Sigmoid colon (tissue), 6 donors: ENCODE measurements at regions not wholly inside any gene's neighbourhood (a gene's known extent, or its start where the extent isn't known, plus 50 kb on each side); places are given as distances from the start of the nearest gene placed in this dataset.

ENCODE experiments used
- DNase-seq: peaks from one replicate; pipeline ENCODE4 v3.0.0-alpha.2; 2019
- H3K27ac ChIP-seq, 4 donors: fragments of 200-600 bp; sonication (generic); one replicate each; pipeline ENCODE4 v1.5.1; 2016 to 2019; ENCODE audit warnings: mild to moderate bottlenecking in 1 of 4
- H3K27me3 ChIP-seq, 3 donors: fragments of 200-600 bp; sonication (generic); one replicate each; pipeline ENCODE4 v1.5.1; 2019; ENCODE audit warnings: mild to moderate bottlenecking in 1 of 3
- H3K36me3 ChIP-seq, 4 donors: fragments of 200-600 bp; sonication (generic); one replicate each; pipeline ENCODE4 v1.5.1; 2016 to 2019
- H3K4me1 ChIP-seq, 4 donors: fragments of 200-600 bp; sonication (generic); one replicate each; pipeline ENCODE4 v1.5.1; 2017 to 2019
- H3K4me3 ChIP-seq, 4 donors: fragments of 200-600 bp; sonication (generic); one replicate each; pipeline ENCODE4 v1.5.1; 2017 to 2019; ENCODE audit warnings: mild to moderate bottlenecking in 2 of 4, moderate library complexity in 1 of 4
- H3K9me3 ChIP-seq, 4 donors: fragments of 200-600 bp in 3 of 4; sonication (generic) in 3 of 4; one replicate each; pipeline versions ENCODE4 v1.5.1 to v1.6.1; 2013 to 2019
- CTCF ChIP-seq, 4 experiments: fragments of 450-650 bp in 3 of 4; fragments of 200-600 bp in 1 of 4; IDR thresholded peaks; one replicate each; pipeline ENCODE4 v1.5.1; 2016 to 2019; ENCODE audit warnings: antibody characterized with exemption in 4 of 4, mild to moderate bottlenecking in 3 of 4, moderate library complexity in 2 of 4
- EP300 ChIP-seq, 4 donors: sonication (generic); formaldehyde crosslinking; IDR thresholded peaks; one replicate each; pipeline ENCODE4 v1.6.1; 2017; ENCODE audit warnings: antibody characterized with exemption in 4 of 4
- POLR2A ChIP-seq, 2 donors: fragments of 450-650 bp; IDR thresholded peaks; one replicate each; pipeline ENCODE4 v1.6.1; 2016; ENCODE audit warnings: antibody characterized with exemption in 2 of 2, mild to moderate bottlenecking in 2 of 2, moderate library complexity in 2 of 2
- POLR2AphosphoS5 ChIP-seq, 4 donors: sonication (generic); formaldehyde crosslinking; IDR thresholded peaks; one replicate each; pipeline ENCODE4 v1.6.1; 2017; ENCODE audit warnings: antibody characterized with exemption in 4 of 4
- WGBS, 2 donors: extraction: QIAGEN DNeasy Blood & Tissue Kit; methylation state at CpG; one replicate each; pipeline ENCODE4 v1.1.7; 2013; 5-methylcytosine and 5-hydroxymethylcytosine counted together
- intact Hi-C: fragments of 100-400 bp; cut with DNase I; formaldehyde crosslinking; loops from one replicate; pipeline ENCODE4 v1.15.1; 2023
- donor health status: healthy with polysubstance abuse.
- donor health status: healthy.

- H3K4me3 ChIP-seq, result no peak overlapping the region
- no peaks in the 10 kb centered on the region for H3K4me1 ChIP-seq
- H3K9me3 ChIP-seq, result peaks cover 0 to 3% (median 0%) of the 10 kb centered on the region in 4 donors
- TF ChIP-seq POLR2AphosphoS5 (IDR thresholded peaks at IDR 0.05) (no peak), EP300 (IDR thresholded peaks at IDR 0.05) (no peak), POLR2A (IDR thresholded peaks at IDR 0.05) (no peak), CTCF (IDR thresholded peaks at IDR 0.05) (no peak)
- H3K27me3 ChIP-seq, result no peaks in the 10 kb centered on the region
- WGBS, 2 donors, result 43 to 56% methylated on average over 4 of the region's 4 CpGs
- DNase-seq, result no peak
- no peaks in the 10 kb centered on the region for H3K36me3 ChIP-seq
- intact Hi-C loops, result no loop called here
- no peak overlapping the region for H3K27ac ChIP-seq
Measured at GRCh38 chr7:109522585-109522984, 952.9 kb downstream of the DNAJB9 start.

GRCh38 chr7:109527833-109528232 lies 958.2 kb downstream of the DNAJB9 start:
- Histone ChIP-seq H3K4me3 (no peak overlapping the region), H3K27me3 (no peaks in the 10 kb centered on the region), H3K4me1 (no peaks in the 10 kb centered on the region), H3K9me3 (peaks cover 0 to 4% (median 0%) of the 10 kb centered on the region in 4 donors), H3K36me3 (no peaks in the 10 kb centered on the region), H3K27ac (no peak overlapping the region)
- intact Hi-C loops, result no loop called here
- DNase-seq, result no peak
- TF ChIP-seq POLR2AphosphoS5 (IDR thresholded peaks at IDR 0.05) (no peak), POLR2A (IDR thresholded peaks at IDR 0.05) (no peak), CTCF (IDR thresholded peaks at IDR 0.05) (no peak), EP300 (IDR thresholded peaks at IDR 0.05) (no peak)

- intact Hi-C loops, result no loop called here
- Histone ChIP-seq H3K36me3 (no peaks in the 10 kb centered on the region), H3K27ac (no peak overlapping the region), H3K4me3 (no peak overlapping the region), H3K4me1 (no peaks in the 10 kb centered on the region), H3K9me3 (peaks cover 0 to 4% (median 0%) of the 10 kb centered on the region in 4 donors), H3K27me3 (no peaks in the 10 kb centered on the region)
- TF ChIP-seq POLR2A (IDR thresholded peaks at IDR 0.05), result no peak
- TF ChIP-seq CTCF (IDR thresholded peaks at IDR 0.05), result no peak
- no peak for TF ChIP-seq EP300 (IDR thresholded peaks at IDR 0.05)
- TF ChIP-seq POLR2AphosphoS5 (IDR thresholded peaks at IDR 0.05), result no peak
- DNase-seq, result no peak
- 92% methylated on average over 4 of the region's 4 CpGs for WGBS, 2 donors
Measured at GRCh38 chr7:109529712-109530111, 960.0 kb downstream of the DNAJB9 start.

- TF ChIP-seq POLR2AphosphoS5 (IDR thresholded peaks at IDR 0.05) (no peak), CTCF (IDR thresholded peaks at IDR 0.05) (no peak), EP300 (IDR thresholded peaks at IDR 0.05) (no peak), POLR2A (IDR thresholded peaks at IDR 0.05) (no peak)
- H3K4me1 ChIP-seq, result no peaks in the 10 kb centered on the region
- peaks cover 0 to 4% (median 0%) of the 10 kb centered on the region in 4 donors for H3K9me3 ChIP-seq
- no peak overlapping the region for H3K4me3 ChIP-seq
- no peaks in the 10 kb centered on the region for H3K36me3 ChIP-seq
- intact Hi-C loops, result no loop called here
- no peaks in the 10 kb centered on the region for H3K27me3 ChIP-seq
- WGBS, 2 donors, result 45 to 59% methylated on average over 1 of the region's 1 CpG
- H3K27ac ChIP-seq, result no peak overlapping the region
- no peak for DNase-seq
Measured at GRCh38 chr7:109532262-109532992, 962.8 kb downstream of the DNAJB9 start.

- intact Hi-C loops, result no loop called here
- Histone ChIP-seq H3K36me3 (no peaks in the 10 kb centered on the region), H3K27me3 (no peaks in the 10 kb centered on the region), H3K4me1 (no peaks in the 10 kb centered on the region), H3K9me3 (no peaks in the 10 kb centered on the region), H3K27ac (no peak overlapping the region), H3K4me3 (no peak overlapping the region)
- DNase-seq, result no peak
- TF ChIP-seq CTCF (IDR thresholded peaks at IDR 0.05), result no peak
- TF ChIP-seq EP300 (IDR thresholded peaks at IDR 0.05), result no peak
- TF ChIP-seq POLR2A (IDR thresholded peaks at IDR 0.05), result no peak
- TF ChIP-seq POLR2AphosphoS5 (IDR thresholded peaks at IDR 0.05), result no peak
- WGBS, 2 donors, result 38 to 47% methylated on average over 3 of the region's 3 CpGs
Measured at GRCh38 chr7:109545686-109546085, 976.0 kb downstream of the DNAJB9 start.
